HT1080 (cell line): ENCODE measurements at regions not wholly inside any gene's neighbourhood (a gene's known extent, or its start where the extent isn't known, plus 50 kb on each side); places are given as distances from the start of the nearest gene placed in this dataset.
"Not testable (repeated sequence)": the region's sequence is repeated elsewhere in the genome, so short reads cannot be mapped to it uniquely, and the experiment has no call there.

ENCODE experiments used
- DNase-seq: peaks from one replicate; pipeline ENCODE4 v3.0.0-alpha.2; 2015; ENCODE audit warnings: low read depth

DNA sequence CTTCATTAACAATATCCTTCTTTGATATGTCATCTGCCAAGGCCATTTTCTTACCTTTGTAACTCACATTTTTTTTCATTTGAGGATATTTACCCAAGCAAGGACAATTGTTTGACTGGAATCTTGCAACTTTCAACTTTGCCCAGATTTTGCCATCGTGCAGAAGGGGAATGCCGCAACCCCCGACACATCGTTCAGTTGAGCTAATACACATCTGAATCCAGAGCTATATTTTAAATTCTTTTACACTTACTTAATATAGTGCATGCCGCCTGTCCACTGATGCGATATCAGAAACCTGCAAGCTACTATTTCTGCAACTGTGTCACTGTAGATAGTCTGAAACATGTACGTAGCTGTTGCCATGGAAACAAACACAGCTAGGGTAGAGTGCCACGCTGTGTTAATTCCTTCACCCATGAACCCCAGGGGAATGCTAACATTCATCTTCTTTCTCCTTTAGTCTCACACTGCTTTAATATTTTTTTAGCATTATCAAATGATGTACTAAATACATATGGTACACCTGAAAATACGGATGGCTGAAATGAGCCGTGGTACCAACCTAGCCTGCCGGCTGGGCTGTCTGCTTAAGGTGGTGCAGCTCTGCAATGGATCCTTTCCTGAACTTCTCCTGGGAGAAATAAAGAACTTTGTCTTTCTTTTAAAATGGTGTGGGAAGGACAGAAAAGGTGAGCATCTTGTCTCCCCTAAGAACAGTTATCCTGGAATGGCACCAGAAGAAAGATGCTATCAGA lies 77.0 kb upstream of the FOXN3 start:
- DNase-seq, result no peak

DNA sequence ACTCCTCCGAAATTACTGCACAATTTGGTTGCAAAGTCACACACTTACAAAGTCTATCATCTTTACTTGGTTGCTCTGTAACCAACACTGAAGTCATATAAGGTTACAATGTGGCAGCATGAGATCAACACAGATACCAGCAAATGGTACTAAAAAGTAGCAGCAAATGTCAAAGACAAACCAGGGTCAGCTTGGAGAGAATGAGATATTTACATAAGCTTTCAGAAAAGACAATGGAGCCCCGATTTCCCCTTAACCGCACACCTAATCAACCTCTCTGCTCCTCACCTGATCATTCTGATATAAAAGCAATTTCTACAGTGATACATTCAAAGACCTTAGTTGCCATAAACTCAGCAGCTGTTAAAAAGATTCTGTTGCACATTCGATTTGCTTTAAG lies 76.4 kb upstream of the FOXN3 start:
- DNase-seq, result no peak

DNA sequence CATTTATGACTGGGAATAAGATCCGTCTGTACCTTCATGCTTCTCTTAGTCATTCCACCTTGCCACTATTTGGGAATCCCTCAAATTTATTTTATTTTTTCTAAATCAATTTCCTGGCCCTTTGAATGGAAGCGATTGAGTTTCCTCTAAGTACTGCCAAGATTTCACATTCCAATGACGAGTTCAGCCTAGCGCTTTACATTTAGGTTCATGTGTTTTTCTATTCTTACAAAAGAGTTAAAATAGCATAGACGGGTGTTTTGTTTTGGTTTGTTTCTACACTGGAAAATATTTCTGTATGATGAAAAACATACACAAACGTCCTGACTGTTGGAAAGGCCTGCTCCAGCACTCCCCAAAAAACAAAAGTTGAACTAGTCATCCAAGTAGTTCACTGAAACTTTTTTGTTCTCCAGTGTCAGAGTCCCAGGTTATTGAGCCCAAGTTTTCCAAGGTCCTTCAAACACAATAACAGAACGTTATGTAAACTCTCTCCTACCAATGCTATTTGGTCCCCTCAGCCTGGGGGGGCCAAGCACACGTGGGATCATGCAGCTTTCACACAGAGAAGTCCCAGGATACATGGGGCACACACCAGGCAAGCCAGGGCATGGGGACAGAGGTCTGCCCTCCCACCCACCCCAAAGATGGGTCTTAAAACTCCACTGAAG lies 74.8 kb upstream of the FOXN3 start:
- no peak for DNase-seq

DNA sequence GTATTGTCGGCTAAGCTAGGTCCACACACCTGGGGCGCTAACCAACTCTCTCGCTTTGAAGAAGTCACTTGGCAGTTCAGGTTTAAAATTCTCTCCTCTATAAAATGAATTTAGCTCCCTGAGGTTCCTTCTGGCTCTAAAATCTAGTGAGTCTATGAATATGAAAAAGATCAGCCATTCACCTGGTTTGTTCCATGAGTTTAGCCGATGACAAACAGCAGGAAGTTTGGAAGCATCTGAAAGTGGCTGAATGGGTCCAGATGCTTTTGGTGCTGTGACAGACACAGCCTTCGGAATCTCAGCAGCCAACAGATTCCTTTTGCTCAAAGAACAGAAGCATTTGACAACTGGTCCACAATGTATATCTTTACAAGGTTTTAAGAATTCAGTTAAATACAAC lies 73.4 kb upstream of the FOXN3 start:
- DNase-seq, result no peak

DNA sequence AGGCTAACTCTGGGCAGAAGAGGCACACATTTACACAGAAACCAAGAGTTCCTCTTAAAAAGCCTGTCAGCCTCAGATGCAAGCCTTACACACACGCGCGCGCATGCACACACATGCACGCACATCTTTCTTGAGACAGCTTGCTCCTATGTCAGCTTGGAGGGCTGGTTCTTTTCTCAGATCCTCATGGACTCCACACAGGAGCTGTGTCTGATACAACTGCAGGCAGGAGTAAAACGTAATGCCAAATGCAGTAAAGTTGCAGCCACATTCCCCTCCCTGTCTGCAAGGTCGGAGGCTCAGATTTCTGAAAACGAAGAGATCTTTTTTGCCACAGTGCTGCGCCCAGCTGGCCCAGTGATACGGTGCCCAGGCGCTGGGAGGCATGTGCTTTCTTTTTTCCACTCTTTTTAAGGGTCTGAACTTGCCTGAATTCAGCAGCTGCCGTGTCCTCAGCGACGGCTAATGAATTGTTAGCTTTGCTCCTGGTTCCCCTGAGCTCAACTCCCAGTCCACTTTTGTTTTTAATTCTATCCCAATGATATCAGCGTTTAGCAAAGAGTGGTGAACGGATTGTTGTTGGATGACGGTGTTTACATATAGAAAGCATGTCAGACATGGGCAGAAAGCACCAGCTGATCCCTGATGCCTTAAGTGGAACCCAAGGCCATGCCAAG lies 72.9 kb upstream of the FOXN3 start:
- DNase-seq, result no peak

DNA sequence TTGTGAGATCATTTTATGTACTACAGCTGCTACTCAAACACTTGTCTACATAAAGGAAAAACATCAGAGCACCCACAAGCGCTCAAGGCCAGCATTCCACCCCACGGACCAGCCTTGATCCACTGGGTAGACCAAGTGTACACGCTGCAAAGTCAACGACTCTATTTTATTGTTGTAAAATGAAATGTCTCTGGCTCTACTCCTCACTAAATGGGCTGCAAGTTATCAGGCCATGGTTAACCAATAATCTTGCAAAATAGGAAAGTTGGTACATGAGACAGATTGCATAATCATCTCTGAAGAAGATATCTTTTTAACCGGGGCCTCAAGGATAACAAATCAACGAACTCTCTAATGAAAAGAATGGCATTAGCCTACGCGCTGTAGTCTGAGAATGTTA lies 69.9 kb upstream of the FOXN3 start:
- no peak for DNase-seq

DNA sequence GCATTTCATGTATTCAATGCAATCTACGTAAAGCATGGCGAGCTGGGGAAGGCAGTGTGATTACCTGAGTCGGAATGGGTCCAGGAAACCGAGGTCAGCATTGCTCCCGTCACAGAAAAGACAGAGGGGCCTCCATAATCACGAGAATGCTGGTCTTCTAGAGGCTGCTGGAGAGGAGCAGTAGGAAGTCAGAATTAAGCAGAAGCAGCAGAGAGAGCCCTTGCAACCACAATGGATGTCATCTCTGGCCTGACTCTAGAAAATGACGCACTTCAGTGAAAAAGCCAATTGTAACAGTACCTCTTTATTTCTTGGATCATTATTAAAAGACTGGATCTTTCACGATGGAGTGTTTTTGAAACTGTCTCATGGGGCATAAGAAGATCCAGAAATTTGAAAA lies 69.5 kb upstream of the FOXN3 start:
- no peak for DNase-seq

DNA sequence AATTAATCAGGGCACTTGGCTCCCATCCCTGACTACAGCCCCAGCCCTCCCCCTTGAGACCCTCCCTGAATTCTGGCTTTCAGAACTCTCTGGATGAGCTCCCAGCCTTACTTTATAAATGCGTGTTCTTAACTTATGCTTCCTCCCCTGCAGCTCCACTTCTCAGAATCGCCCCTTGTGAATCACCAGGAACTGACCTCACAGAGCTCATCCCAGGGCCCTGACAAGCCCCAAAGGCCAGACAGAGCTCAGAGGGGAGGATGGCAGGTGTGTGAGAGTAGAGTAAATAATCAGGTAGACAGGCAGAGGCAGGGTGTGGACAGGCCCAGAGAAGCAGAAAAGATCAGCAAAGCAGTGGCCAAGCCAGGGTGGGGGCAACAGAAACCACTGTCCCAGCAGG lies 68.2 kb upstream of the FOXN3 start:
- DNase-seq, result no peak

DNA sequence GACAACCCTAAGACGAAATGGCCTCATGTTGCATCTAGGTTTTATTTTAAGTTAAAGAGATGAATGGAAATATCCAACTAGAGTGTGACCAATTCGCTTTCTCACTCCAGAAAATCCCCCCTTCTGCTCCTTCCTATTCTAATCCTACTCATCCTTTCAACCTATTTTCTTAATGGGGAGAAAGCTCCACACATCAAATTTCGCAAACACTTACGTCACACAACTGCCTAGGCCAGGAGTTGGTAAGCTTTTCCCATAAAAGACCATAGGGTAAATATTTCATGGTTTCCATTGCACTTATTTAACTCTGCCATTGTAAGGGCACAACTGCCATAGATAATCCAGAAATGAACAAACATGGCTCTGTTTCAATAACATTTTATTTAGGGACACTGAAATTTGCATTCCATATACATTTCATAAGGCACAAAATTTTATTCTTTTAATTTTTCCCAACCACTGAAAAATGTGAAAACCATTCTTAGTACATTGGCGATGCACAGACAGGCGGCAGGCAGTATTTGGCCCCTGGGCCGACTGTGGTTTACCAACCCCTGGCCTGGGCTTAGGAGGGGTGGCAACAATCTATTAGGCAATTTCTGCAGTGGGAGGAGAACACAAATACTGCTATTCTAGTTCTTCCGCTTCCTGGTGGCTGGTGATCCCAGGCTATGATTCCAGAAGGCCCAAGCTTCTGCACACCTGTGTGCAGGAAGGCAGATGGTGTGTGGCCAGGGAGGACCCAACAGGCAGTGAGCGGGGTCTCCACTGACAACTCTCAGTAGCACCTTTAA lies 67.2 kb upstream of the FOXN3 start:
- DNase-seq, result no peak

DNA sequence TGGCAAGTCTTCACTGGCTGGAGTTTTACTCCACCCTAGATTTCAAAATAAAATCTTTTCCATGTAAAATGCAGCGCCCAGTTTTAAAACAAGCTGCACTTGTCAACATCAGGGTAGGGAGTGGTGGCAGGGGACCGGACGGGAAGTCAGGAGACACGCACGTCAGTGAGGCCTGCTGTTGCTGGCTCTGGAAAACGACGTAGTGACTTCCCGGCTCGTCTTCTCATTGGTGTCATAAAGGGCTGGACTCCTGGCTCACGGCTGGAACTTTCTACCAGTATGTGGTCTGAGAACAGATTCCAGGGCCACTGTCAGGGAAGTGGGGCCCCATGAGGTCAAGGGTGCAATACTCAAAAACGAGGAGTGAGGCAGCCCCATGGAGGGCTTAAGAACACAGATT lies 64.2 kb upstream of the FOXN3 start:
- DNase-seq, result no peak

DNA sequence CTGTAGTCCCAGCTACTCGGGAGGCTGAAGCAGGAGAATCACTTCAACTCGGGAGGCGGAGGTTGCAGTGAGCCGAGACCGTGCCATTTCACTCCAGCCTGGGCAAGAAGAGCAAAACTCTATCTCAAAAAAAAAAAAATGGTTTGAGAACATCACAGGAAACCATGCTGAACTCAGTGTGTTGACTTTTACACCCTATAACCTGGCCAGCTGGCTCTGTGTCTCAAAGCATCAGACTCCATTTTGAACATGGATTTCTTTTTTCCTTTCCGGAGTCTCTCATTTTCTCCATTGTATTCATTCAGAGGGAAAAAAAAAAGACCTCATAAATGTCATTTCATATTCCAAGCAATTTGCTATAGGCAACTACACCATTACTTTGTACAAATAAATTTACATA lies 63.2 kb upstream of the FOXN3 start:
- no peak for DNase-seq

DNA sequence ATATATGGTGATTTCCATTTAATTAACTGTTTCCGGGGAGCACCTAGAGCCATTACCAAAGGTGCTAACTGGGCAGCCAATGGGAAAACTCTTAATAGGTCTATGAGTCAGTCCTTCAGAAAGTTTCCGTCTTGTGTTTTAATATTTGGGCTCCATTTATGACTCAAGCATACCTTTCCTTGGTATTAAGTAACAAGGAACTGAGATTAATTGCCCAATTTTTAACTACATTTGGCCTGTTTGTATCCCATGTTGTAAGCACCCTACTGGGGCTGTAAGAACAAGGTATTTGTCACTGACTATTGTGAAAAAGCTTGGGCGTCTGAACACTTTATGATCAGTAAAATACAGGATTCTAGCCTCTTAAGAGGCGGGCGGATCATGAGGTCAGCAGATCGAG lies 62.8 kb upstream of the FOXN3 start:
- DNase-seq, result no peak

DNA sequence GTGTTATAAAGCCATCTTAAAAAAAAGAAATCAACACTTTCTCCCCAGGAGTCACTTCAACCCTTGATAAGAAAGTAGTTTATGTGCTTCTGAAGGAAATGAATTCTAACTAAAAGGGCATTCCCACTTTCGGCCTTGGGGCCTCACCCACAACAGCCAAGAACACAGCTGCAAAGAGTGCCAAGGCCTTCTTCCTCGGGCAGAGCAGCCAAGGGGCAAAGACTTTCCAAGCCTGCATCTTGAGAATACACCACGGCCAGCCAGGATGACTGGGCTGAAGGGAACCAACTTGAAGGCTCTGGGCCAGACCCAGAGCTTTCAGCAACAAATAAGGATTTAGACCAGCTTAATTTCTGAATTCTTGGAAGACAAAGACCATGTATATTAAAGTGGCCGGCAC lies 60.4 kb upstream of the FOXN3 start:
- no peak for DNase-seq

DNA sequence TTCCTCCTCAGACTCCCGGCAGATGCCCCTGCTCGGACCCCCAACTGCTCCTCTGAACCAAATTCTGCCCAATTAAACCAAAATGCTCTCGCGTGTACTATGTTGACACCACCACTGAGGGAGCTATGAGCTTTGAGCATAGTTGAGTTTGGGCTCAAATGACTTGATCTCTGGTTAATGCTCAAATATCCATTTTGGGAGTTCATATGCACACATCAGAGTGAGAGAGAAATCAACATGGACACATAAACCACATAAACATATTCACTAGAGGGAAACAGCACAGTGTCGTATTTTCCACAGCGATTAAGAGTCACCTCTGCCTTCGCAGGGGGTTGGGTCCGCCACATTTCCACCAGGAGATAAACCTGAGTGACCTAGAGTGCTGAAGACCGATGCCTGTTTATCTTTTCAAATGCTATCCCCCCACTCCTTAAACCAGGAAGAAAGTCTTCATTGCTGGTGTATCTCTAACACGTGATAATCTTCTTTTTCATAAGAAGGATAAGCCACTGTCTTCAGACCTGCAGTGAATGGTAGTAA lies 59.4 kb upstream of the FOXN3 start:
- DNase-seq, result no peak

DNA sequence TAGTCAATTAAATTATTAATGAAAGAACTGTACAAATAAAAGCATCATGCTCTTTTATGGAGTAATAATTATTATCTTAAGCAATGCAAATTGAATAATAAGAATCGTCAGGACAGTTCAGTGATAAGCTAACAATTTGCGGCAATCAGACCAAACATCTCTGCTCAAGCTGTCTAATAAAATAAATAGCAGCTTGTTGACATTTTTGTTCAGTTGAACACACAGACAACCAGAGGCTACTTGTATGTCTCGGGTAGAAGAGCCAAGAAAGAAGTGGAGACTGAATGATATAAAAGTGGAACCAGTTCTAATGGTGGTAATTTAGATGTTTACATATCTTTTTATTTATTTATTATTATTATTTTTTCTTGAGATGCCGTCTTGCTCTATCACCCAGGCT lies 57.4 kb upstream of the FOXN3 start:
- no peak for DNase-seq

DNA sequence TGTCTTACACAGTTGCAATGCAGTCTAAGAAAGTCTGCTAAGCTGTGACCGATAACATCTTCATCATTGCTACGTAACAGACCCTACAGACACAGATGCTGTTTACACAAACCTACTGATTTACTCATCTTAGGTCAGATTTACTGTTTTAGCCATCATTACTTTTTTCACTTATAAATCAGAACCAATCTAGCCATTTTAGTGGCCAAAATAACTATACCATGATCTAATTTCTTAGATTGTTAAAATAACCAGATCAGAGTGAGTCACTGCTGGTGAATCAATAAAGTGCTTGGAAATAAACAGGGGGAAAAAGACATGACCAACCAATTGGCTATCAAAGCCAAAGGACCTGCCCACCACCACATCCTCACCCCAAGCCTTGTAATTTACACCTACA lies 57.0 kb upstream of the FOXN3 start:
- DNase-seq, result no peak

DNA sequence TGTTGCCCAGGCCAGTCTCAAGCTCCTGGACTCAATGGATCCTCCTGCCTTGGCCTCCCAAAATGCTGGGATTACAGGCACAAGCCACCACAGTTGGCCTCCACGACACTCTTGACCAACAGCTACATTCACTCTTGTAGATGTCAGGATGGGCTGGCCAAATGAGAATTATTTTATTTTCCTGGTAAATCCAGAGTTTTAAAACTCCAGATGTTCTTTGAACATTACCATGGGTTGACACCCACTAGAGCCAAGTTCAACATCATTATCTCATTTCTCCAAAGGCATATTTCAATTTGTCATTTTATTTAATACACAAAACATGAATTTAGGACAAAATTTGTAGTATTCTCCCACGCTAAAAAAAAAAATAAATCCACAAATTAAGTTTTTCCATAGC lies 56.5 kb upstream of the FOXN3 start:
- no peak for DNase-seq

DNA sequence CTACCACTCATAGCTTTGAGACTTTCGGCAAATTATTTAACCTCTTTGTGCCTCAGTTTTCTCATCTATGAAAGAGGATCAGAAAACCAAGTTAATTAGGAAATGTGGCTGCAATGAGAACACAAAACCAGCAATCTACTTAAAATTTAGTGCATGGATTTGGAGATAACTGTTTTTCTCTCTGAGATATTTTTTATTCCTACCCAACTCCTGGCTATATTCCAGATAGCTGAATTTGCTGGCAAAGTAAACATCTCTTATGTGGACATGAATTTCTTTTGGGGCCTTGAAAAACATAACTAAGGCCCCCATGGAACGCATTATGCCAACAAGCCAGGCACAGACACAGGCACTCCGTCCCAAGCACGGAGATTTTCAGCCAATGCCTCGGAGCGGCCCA lies 53.4 kb upstream of the FOXN3 start:
- DNase-seq, result no peak

DNA sequence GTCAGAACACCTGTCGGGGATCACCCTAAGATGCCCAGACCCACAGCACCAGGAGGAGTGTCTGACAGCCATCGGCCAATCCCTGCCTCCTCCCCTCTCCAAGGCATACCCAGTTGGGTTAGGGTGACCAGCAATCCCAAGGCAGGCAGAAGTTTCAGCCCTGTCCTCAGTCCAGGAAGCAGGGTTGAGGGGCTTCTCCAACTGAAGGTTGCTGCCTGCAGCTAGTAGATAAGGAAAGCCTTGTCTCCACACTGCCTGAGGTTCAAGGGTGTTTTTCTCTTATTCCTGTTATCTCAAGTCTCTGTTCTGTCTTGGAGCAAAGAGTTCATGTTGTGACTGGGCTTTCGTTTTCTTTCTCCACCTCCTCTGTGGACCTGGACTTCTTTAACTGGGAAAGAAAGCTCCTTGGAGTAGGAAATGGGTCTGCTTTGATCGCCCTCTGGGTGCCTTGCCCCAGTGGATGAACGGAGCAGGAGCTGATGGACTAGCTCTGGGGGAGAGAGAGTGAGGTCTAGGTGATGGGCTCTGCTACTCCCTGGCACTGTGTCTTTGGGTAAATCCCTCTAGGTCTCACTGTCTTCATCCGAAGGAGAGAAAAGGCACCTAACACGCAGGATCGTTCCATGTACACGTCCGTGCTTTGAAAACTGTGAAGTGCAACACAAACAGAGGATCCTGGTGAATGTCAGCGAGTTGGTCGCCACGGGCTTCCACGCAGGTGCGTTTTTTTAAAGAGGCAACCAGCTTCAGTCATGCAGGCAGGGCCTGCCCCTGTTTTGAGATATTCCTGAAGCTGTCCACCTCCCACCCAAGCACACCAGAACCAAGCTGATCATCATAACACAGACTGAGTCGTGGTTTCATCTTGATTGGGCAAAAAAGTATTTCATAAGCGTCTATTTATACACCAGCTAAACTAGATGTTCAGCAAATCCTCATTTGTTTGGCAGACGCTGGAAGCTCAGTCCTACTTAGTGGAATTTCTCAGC lies 52.5 kb upstream of the FOXN3 start:
- no peak for DNase-seq

DNA sequence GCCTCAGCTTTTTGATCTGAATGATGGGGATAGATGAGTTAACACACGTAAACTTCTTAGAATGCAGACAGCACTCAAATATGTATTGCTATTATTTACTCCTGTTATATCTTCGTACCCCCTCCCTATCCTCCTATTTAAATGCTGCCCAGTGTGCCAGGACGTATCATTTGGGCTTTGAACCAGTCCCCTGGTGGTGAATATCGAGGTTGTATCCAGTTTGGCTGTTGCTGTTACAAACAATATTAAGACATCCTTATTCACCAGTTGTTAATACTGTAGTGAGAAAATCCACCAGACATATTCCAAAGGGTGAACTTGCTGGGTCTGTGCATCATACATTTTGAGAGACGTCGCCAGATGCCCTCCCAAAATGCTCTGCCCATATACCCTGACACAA lies 51.5 kb upstream of the FOXN3 start:
- no peak for DNase-seq

DNA sequence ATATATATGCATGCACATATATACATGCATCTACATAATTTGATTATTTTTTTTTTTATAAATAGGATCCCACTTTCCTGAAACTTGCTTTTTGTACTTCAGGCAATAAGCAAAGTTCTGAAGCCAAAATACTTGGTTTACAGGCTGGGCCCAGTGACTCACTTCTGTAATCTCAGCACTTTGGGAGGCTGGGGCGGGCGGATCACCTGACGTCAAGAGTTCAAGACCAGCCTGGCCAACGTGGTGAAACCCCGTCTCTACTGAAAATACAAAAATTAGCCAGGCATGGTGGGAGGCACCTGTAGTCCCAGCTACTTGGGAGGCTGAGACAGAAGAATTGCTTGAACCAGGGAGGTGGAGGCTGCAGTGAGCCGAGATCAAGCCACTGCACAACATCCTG lies 51.0 kb upstream of the FOXN3 start:
- not testable (repeated sequence) for DNase-seq
